ENCODE measurements at regions not wholly inside any gene's neighbourhood (a gene's known extent, or its start where the extent isn't known, plus 50 kb on each side); places are given as distances from the start of the nearest gene placed in this dataset.

- TF ChIP-seq EZH2 (IDR thresholded peaks at IDR 0.05; ENCODE audit: insufficient read depth, poor library complexity, severe bottlenecking) (no peak), EZH2phosphoT487 (IDR thresholded peaks at IDR 0.05; ENCODE audit: insufficient read depth, low read depth) (no peak)
These were observed 170.3 kb downstream of the MIS18A start for GRCh38 chr21:32108566-32108965.
